ENCODE measurements at regions not wholly inside any gene's neighbourhood (a gene's known extent, or its start where the extent isn't known, plus 50 kb on each side); places are given as distances from the start of the nearest gene placed in this dataset.

- Mint-ChIP-seq H3K4me1 (peaks cover 13% of the 10 kb centered on the region), H3K9me3 (no peaks in the 10 kb centered on the region; the same call in 1 of the 3 replicates), H3K36me3 (ENCODE audit: low read depth) (no peaks in the 10 kb centered on the region), H3K4me3 (no peak overlapping the region), H3K27me3 (ENCODE audit: insufficient read depth, low read depth, poor library complexity) (no peaks in the 10 kb centered on the region), H3K27ac (no peak overlapping the region)
- Histone ChIP-seq H4K20me1 (replicated peaks; ENCODE audit: insufficient read depth) (no peaks in the 10 kb centered on the region), H3K4me3 (no peak overlapping the region), H3K36me3 (ENCODE audit: insufficient read depth) (no peaks in the 10 kb centered on the region), H3K27ac (ENCODE audit: low read depth) (no peak overlapping the region), H2AFZ (no peak overlapping the region), H3K79me2 (replicated peaks; ENCODE audit: insufficient read depth) (no peaks in the 10 kb centered on the region), H3K4me2 (no peak overlapping the region), H3F3A (replicated peaks; ENCODE audit: low read depth) (no peaks in the 10 kb centered on the region), H3K4me1 (ENCODE audit: insufficient read depth) (peaks cover 12% of the 10 kb centered on the region), H3K27me3 (ENCODE audit: insufficient read depth) (no peaks in the 10 kb centered on the region), H3K9me2 (ENCODE audit: insufficient read depth) (no peaks in the 10 kb centered on the region)
- no peak for ATAC-seq
- TF ChIP-seq, protein P1, sequence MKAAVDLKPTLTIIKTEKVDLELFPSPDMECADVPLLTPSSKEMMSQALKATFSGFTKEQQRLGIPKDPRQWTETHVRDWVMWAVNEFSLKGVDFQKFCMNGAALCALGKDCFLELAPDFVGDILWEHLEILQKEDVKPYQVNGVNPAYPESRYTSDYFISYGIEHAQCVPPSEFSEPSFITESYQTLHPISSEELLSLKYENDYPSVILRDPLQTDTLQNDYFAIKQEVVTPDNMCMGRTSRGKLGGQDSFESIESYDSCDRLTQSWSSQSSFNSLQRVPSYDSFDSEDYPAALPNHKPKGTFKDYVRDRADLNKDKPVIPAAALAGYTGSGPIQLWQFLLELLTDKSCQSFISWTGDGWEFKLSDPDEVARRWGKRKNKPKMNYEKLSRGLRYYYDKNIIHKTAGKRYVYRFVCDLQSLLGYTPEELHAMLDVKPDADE (IDR thresholded peaks at IDR 0.05): no peak
- TF ChIP-seq CREB1 (CRISPR knock-in tag; IDR thresholded peaks at IDR 0.05; ENCODE audit: low read depth) (no peak), REST (IDR thresholded peaks at IDR 0.05; ENCODE audit: unreplicated experiment) (no peak), ZNF331 (CRISPR knock-in tag; IDR thresholded peaks at IDR 0.05; ENCODE audit: low read depth) (no peak), EZH2 (IDR thresholded peaks at IDR 0.05; ENCODE audit: low read depth, unreplicated experiment) (no peak), ZNF114 (CRISPR knock-in tag; IDR thresholded peaks at IDR 0.05) (no peak), NANOG (IDR thresholded peaks at IDR 0.05; ENCODE audit: borderline replicate concordance) (no peak), JUNB (IDR thresholded peaks at IDR 0.05; ENCODE audit: unreplicated experiment) (no peak), EZH2phosphoT487 (IDR thresholded peaks at IDR 0.05; ENCODE audit: unreplicated experiment) (no peak), POLR2AphosphoS5 (IDR thresholded peaks at IDR 0.05; ENCODE audit: low read depth) (no peak), STAT1 (IDR thresholded peaks at IDR 0.05; ENCODE audit: unreplicated experiment) (no peak)
- TF ChIP-seq, protein P2, sequence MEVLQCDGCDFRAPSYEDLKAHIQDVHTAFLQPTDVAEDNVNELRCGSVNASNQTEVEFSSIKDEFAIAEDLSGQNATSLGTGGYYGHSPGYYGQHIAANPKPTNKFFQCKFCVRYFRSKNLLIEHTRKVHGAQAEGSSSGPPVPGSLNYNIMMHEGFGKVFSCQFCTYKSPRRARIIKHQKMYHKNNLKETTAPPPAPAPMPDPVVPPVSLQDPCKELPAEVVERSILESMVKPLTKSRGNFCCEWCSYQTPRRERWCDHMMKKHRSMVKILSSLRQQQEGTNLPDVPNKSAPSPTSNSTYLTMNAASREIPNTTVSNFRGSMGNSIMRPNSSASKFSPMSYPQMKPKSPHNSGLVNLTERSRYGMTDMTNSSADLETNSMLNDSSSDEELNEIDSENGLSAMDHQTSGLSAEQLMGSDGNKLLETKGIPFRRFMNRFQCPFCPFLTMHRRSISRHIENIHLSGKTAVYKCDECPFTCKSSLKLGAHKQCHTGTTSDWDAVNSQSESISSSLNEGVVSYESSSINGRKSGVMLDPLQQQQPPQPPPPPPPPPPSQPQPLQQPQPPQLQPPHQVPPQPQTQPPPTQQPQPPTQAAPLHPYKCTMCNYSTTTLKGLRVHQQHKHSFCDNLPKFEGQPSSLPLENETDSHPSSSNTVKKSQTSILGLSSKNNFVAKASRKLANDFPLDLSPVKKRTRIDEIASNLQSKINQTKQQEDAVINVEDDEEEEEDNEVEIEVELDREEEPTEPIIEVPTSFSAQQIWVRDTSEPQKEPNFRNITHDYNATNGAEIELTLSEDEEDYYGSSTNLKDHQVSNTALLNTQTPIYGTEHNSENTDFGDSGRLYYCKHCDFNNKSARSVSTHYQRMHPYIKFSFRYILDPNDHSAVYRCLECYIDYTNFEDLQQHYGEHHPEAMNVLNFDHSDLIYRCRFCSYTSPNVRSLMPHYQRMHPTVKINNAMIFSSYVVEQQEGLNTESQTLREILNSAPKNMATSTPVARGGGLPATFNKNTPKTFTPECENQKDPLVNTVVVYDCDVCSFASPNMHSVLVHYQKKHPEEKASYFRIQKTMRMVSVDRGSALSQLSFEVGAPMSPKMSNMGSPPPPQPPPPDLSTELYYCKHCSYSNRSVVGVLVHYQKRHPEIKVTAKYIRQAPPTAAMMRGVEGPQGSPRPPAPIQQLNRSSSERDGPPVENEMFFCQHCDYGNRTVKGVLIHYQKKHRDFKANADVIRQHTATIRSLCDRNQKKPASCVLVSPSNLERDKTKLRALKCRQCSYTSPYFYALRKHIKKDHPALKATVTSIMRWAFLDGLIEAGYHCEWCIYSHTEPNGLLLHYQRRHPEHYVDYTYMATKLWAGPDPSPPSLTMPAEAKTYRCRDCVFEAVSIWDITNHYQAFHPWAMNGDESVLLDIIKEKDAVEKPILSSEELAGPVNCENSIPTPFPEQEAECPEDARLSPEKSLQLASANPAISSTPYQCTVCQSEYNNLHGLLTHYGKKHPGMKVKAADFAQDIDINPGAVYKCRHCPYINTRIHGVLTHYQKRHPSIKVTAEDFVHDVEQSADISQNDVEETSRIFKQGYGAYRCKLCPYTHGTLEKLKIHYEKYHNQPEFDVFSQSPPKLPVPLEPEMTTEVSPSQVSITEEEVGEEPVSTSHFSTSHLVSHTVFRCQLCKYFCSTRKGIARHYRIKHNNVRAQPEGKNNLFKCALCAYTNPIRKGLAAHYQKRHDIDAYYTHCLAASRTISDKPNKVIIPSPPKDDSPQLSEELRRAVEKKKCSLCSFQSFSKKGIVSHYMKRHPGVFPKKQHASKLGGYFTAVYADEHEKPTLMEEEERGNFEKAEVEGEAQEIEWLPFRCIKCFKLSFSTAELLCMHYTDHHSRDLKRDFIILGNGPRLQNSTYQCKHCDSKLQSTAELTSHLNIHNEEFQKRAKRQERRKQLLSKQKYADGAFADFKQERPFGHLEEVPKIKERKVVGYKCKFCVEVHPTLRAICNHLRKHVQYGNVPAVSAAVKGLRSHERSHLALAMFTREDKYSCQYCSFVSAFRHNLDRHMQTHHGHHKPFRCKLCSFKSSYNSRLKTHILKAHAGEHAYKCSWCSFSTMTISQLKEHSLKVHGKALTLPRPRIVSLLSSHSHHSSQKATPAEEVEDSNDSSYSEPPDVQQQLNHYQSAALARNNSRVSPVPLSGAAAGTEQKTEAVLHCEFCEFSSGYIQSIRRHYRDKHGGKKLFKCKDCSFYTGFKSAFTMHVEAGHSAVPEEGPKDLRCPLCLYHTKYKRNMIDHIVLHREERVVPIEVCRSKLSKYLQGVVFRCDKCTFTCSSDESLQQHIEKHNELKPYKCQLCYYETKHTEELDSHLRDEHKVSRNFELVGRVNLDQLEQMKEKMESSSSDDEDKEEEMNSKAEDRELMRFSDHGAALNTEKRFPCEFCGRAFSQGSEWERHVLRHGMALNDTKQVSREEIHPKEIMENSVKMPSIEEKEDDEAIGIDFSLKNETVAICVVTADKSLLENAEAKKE (CRISPR knock-in tag; IDR thresholded peaks at IDR 0.05): no peak
- TF ChIP-seq, protein P3, sequence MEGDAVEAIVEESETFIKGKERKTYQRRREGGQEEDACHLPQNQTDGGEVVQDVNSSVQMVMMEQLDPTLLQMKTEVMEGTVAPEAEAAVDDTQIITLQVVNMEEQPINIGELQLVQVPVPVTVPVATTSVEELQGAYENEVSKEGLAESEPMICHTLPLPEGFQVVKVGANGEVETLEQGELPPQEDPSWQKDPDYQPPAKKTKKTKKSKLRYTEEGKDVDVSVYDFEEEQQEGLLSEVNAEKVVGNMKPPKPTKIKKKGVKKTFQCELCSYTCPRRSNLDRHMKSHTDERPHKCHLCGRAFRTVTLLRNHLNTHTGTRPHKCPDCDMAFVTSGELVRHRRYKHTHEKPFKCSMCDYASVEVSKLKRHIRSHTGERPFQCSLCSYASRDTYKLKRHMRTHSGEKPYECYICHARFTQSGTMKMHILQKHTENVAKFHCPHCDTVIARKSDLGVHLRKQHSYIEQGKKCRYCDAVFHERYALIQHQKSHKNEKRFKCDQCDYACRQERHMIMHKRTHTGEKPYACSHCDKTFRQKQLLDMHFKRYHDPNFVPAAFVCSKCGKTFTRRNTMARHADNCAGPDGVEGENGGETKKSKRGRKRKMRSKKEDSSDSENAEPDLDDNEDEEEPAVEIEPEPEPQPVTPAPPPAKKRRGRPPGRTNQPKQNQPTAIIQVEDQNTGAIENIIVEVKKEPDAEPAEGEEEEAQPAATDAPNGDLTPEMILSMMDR (conservative IDR thresholded peaks at IDR 0.05; ENCODE audit: low read depth in 2 of 2): no peak
- DNase-seq (ENCODE audit: low spot score): no peak
Observed at GRCh38 chr7:80278737-80279136, 144.1 kb downstream of the GNAI1 start.

Data from GM23338 (cell line).